ENCODE measurements at regions not wholly inside any gene's neighbourhood (a gene's known extent, or its start where the extent isn't known, plus 50 kb on each side); places are given as distances from the start of the nearest gene placed in this dataset.

- TF ChIP-seq CTCF (IDR thresholded peaks at IDR 0.05) = no peak
- no peak for TF ChIP-seq POLR2A (IDR thresholded peaks at IDR 0.05)
Measured at GRCh38 chr7:119896386-119896785, 376.6 kb upstream of the KCND2 start.
